LNCAP (cell line): ENCODE measurements at regions not wholly inside any gene's neighbourhood (a gene's known extent, or its start where the extent isn't known, plus 50 kb on each side); places are given as distances from the start of the nearest gene placed in this dataset.
A peak's percentile ranks its signal among the peaks of the same experiment; 100 is the strongest.

Experiments used
- TF ChIP-seq, protein P1 (sequence below): fragments of 450-650 bp; IDR thresholded peaks from 2 replicates; pipeline ENCODE4 v1.5.1; 2017; ENCODE audit warnings: mild to moderate bottlenecking

DNA sequence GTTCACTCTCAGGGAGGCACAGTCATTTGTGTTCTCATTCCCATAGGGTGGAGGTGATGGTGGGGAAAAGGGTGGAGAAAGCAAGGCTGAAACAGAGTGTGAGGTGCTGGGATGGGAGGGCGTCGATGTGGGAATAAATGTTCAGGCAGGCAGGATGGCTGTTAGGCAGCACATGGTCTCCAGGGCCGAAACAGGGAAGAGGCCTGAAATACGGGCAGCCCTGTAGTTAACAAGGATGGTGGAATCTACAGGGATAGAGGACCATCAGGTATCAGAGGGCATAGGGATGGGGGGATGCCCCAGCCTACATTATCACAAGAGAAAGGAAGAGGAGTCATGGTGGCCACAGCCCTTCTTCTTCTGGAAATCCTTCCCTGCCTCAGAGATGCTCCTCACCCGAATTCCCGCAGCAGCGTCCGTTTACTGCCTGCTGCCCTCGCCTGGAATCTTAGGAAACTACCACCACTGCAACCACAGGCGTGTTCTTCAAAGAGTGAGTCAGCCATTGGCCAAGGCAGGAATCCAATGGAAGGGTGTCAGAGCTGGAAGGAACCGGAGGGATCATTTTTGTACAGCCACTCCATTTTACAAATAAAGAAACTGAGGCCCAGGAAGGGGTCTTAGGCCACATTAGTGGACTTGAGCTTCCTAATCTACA lies 49.7 kb upstream of the POMGNT2 start:
- TF ChIP-seq, protein P1, sequence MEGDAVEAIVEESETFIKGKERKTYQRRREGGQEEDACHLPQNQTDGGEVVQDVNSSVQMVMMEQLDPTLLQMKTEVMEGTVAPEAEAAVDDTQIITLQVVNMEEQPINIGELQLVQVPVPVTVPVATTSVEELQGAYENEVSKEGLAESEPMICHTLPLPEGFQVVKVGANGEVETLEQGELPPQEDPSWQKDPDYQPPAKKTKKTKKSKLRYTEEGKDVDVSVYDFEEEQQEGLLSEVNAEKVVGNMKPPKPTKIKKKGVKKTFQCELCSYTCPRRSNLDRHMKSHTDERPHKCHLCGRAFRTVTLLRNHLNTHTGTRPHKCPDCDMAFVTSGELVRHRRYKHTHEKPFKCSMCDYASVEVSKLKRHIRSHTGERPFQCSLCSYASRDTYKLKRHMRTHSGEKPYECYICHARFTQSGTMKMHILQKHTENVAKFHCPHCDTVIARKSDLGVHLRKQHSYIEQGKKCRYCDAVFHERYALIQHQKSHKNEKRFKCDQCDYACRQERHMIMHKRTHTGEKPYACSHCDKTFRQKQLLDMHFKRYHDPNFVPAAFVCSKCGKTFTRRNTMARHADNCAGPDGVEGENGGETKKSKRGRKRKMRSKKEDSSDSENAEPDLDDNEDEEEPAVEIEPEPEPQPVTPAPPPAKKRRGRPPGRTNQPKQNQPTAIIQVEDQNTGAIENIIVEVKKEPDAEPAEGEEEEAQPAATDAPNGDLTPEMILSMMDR = peak; percentile 74
